Effector memory CD4-positive, alpha-beta T cell (primary cell): ENCODE measurements at regions not wholly inside any gene's neighbourhood (a gene's known extent, or its start where the extent isn't known, plus 50 kb on each side); places are given as distances from the start of the nearest gene placed in this dataset.
"Not testable (repeated sequence)": the region's sequence is repeated elsewhere in the genome, so short reads cannot be mapped to it uniquely, and the experiment has no call there.

ENCODE experiments used
- DNase-seq, 3 donors: peaks; one replicate each; pipeline ENCODE4 v3.0.0-alpha.2; 2020
- H3K27ac ChIP-seq: 2 replicates; pipeline ENCODE4 v1.7.0; 2013; ENCODE audit warnings: mild to moderate bottlenecking, low read length, moderate library complexity; ENCODE audit not compliant: insufficient read depth, poor library complexity, severe bottlenecking
- H3K27me3 ChIP-seq: replicated peaks from 2 replicates; pipeline ENCODE4 v1.7.0; 2013; ENCODE audit warnings: mild to moderate bottlenecking, low read length; ENCODE audit not compliant: insufficient read depth, control insufficient read depth, poor library complexity, severe bottlenecking
- H3K36me3 ChIP-seq: 2 replicates; pipeline ENCODE4 v1.7.0; 2013; ENCODE audit warnings: mild to moderate bottlenecking, low read length, moderate library complexity; ENCODE audit not compliant: control insufficient read depth, insufficient read depth
- H3K4me1 ChIP-seq: 2 replicates; pipeline ENCODE4 v1.7.0; 2013; ENCODE audit warnings: low read length, mild to moderate bottlenecking; ENCODE audit not compliant: control insufficient read depth, insufficient read depth, poor library complexity, severe bottlenecking
- H3K4me3 ChIP-seq: 2 replicates; pipeline ENCODE4 v1.7.0; 2013; ENCODE audit warnings: low read length, low read depth, mild to moderate bottlenecking; ENCODE audit not compliant: insufficient read depth, poor library complexity, severe bottlenecking
- H3K9me3 ChIP-seq: 2 replicates; pipeline ENCODE4 v1.7.0; 2013; ENCODE audit warnings: mild to moderate bottlenecking, low read length, moderate library complexity; ENCODE audit not compliant: control insufficient read depth

- H3K9me3 ChIP-seq = no peaks in the 10 kb centered on the region
- H3K36me3 ChIP-seq = no peaks in the 10 kb centered on the region
- H3K27me3 ChIP-seq = no peaks in the 10 kb centered on the region
- DNase-seq = no peak
- H3K4me1 ChIP-seq = no peaks in the 10 kb centered on the region
- H3K27ac ChIP-seq = no peak overlapping the region
- H3K4me3 ChIP-seq = no peak overlapping the region
These were observed 261.7 kb downstream of the ETV1 start for GRCh38 chr7:13727751-13728150.

DNA sequence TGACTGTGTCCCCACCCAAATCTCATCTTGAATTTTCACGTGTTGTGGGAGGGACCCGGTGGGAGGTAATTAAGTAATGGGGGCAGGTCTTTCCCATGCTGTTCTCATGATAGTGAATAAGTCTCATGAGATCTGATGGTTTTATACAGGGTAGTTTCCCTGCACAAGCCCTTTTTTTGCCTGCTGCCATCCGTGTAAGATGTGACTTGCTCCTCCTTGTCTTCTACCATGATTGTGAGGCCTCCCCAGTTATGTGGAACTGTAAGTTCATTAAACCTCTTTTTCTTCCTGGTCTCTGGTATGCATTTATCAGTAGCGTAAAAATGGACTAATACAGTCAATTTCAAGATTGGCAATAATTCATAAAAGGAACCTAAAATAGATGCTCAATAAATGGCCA is 261.0 kb downstream of the ETV1 start:
- H3K27ac ChIP-seq, DNase-seq, H3K4me3 ChIP-seq, H3K9me3 ChIP-seq, H3K4me1 ChIP-seq, H3K36me3 ChIP-seq, H3K27me3 ChIP-seq: not testable (repeated sequence)

- Histone ChIP-seq H3K36me3 (no peaks in the 10 kb centered on the region), H3K9me3 (no peaks in the 10 kb centered on the region), H3K27ac (no peak overlapping the region), H3K4me1 (no peaks in the 10 kb centered on the region), H3K27me3 (no peaks in the 10 kb centered on the region), H3K4me3 (no peak overlapping the region)
- DNase-seq = no peak
These were observed 257.8 kb downstream of the ETV1 start for GRCh38 chr7:13731643-13732042.

- Histone ChIP-seq H3K27me3 (no peaks in the 10 kb centered on the region), H3K9me3 (no peaks in the 10 kb centered on the region), H3K27ac (no peak overlapping the region), H3K36me3 (no peaks in the 10 kb centered on the region), H3K4me3 (no peak overlapping the region), H3K4me1 (no peaks in the 10 kb centered on the region)
- DNase-seq = no peak
These were observed 251.9 kb downstream of the ETV1 start for GRCh38 chr7:13737563-13737962.

- Histone ChIP-seq H3K36me3 (no peaks in the 10 kb centered on the region), H3K27ac (no peak overlapping the region), H3K4me1 (no peaks in the 10 kb centered on the region), H3K4me3 (no peak overlapping the region), H3K9me3 (no peaks in the 10 kb centered on the region), H3K27me3 (no peaks in the 10 kb centered on the region)
- no peak for DNase-seq
These were observed 247.3 kb downstream of the ETV1 start for GRCh38 chr7:13742126-13742525.

DNA sequence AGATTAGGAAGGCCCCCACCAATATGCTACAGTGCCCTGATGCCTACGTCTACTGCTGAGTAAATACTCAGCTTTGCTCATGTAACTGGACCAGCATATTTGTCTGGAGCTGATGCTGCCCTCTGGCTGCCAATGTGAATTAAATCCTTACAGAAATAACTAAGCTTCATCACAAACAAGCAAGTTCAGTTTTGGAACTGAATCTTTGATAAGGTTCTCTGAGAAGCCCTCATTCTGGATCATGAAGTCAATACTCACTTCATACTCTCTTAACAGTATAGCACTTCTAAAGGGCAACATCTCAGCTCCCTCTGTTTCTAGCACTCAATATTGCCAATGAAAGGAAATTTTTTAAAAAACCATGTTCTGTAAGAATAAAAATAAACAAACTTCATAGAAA is 246.7 kb downstream of the ETV1 start:
- H3K27ac ChIP-seq = no peak overlapping the region
- no peaks in the 10 kb centered on the region for H3K36me3 ChIP-seq
- no peaks in the 10 kb centered on the region for H3K27me3 ChIP-seq
- no peak overlapping the region for H3K4me3 ChIP-seq
- H3K9me3 ChIP-seq = no peaks in the 10 kb centered on the region
- no peaks in the 10 kb centered on the region for H3K4me1 ChIP-seq
- no peak for DNase-seq

DNA sequence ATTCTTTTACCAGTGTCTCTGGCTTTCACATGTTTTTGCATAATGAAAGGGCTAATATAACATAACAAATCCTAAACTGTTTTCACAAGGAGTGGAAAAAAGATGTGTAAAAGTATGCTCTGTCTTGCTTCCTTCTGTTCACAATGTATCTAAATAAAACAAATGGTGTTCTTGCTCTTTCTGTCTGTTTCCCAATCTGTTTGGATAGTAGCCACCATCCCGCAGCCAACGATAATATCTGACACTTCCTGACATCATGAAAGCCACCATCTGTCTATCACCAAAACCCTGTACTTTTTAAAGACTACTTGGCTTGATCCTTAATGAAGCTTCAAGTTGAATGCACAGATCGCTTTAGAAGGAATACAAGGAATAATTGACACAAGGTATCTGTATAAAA is 246.2 kb downstream of the ETV1 start:
- Histone ChIP-seq H3K27me3 (no peaks in the 10 kb centered on the region), H3K9me3 (no peaks in the 10 kb centered on the region), H3K36me3 (no peaks in the 10 kb centered on the region), H3K4me3 (no peak overlapping the region), H3K27ac (no peak overlapping the region), H3K4me1 (no peaks in the 10 kb centered on the region)
- no peak for DNase-seq

DNA sequence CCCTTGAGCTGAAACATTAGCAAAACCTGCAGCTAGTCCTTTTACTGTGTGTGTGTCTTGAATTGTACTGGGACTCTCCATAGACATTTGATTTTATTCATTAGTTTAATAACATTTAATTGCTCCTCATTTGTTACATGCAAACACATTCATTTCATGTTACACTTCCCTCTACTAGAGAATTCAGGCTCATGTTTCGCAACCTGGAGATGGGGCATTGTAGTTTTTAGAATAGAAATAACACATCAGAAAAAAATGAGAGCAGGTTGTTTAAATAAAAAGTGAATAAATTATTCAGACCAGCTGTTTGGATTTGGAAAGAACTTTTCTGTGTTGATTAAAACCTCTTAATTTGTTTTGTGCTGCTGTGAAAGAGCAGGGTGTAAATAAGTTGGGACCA is 243.9 kb downstream of the ETV1 start:
- no peaks in the 10 kb centered on the region for H3K9me3 ChIP-seq
- no peaks in the 10 kb centered on the region for H3K4me1 ChIP-seq
- no peak for DNase-seq
- no peak overlapping the region for H3K4me3 ChIP-seq
- no peaks in the 10 kb centered on the region for H3K36me3 ChIP-seq
- H3K27me3 ChIP-seq = no peaks in the 10 kb centered on the region
- H3K27ac ChIP-seq = no peak overlapping the region

DNA sequence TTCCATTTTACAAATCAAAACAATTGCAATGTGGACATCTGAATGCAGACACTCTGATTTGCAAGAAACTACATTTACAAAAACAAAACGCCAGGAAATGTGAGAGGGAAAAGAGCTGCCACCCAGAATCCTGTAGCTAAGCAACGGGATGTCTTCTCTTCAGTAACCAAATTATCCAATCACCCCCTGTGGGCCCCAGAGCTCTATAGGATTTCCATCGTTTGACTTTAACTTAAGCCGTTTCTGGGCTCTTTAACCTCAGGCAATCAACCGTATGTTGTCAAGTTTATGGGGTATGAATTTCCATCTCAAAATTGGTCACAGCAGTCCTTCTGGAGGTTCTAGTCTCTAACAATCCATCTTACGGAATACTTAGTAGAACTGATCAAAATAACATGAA is 240.5 kb downstream of the ETV1 start:
- Histone ChIP-seq H3K27me3 (no peaks in the 10 kb centered on the region), H3K9me3 (no peaks in the 10 kb centered on the region), H3K36me3 (no peaks in the 10 kb centered on the region), H3K4me3 (no peak overlapping the region), H3K4me1 (no peaks in the 10 kb centered on the region), H3K27ac (no peak overlapping the region)
- no peak for DNase-seq

DNA sequence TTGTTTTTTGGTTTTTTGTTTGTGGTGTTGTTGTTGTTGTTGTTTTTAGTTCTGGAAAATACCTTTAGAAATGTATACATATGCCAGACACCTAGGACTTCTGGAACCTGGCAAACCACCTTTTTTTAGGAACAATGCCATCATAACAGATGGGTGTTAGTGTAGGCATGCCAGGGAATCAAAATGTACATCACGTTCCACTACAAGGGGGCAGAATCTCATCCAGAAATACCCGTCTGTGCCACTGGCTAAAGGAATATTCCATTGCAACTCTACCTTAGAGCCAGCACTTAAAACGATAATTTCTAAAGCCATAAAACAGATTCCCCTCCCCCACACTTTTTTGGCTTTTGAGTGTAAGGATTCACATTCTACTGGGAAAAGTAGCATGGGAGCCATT is 239.8 kb downstream of the ETV1 start:
- Histone ChIP-seq H3K4me1 (no peaks in the 10 kb centered on the region), H3K36me3 (no peaks in the 10 kb centered on the region), H3K9me3 (no peaks in the 10 kb centered on the region), H3K27me3 (no peaks in the 10 kb centered on the region), H3K4me3 (no peak overlapping the region), H3K27ac (no peak overlapping the region)
- no peak for DNase-seq

- H3K4me3 ChIP-seq = no peak overlapping the region
- no peaks in the 10 kb centered on the region for H3K9me3 ChIP-seq
- no peaks in the 10 kb centered on the region for H3K36me3 ChIP-seq
- no peaks in the 10 kb centered on the region for H3K27me3 ChIP-seq
- no peak overlapping the region for H3K27ac ChIP-seq
- H3K4me1 ChIP-seq = no peaks in the 10 kb centered on the region
- DNase-seq = no peak
These were observed 237.7 kb downstream of the ETV1 start for GRCh38 chr7:13751766-13752165.
